NCI-H2196 (cell line): ENCODE measurements at regions not wholly inside any gene's neighbourhood (a gene's known extent, or its start where the extent isn't known, plus 50 kb on each side); places are given as distances from the start of the nearest gene placed in this dataset.
A peak's percentile ranks its signal among the peaks of the same experiment; 100 is the strongest.

Source experiments
- DNase-seq: peaks from one replicate; lab custom pipeline; 2025; ENCODE audit not compliant: unreplicated experiment; lab: John Stamatoyannopoulos, UW

- no peak for DNase-seq
Observed at GRCh38 chr22:48950151-48950915, 877.3 kb downstream of the BRD1 start.

GRCh38 chr22:48949375-48950149 is 878.1 kb downstream of the BRD1 start:
- DNase-seq = no peak

- DNase-seq = no peak
Observed at GRCh38 chr22:48948575-48949170, 879.0 kb downstream of the BRD1 start.

- DNase-seq = no peak
Observed at GRCh38 chr22:48947636-48948035, 880.0 kb downstream of the BRD1 start.

- no peak for DNase-seq
Observed at GRCh38 chr22:48945621-48946458, 881.8 kb downstream of the BRD1 start.

- no peak for DNase-seq
Observed at GRCh38 chr22:48944751-48945620, 882.7 kb downstream of the BRD1 start.

GRCh38 chr22:48944433-48944750 is 883.3 kb downstream of the BRD1 start:
- no peak for DNase-seq

GRCh38 chr22:48943567-48944432 is 883.9 kb downstream of the BRD1 start:
- DNase-seq = peak; percentile 5

- DNase-seq = no peak
Observed at GRCh38 chr22:48942698-48943566, 884.7 kb downstream of the BRD1 start.

GRCh38 chr22:48941903-48942575 is 885.6 kb downstream of the BRD1 start:
- no peak for DNase-seq

- no peak for DNase-seq
Observed at GRCh38 chr22:48941033-48941902, 886.4 kb downstream of the BRD1 start.

GRCh38 chr22:48940266-48941032 is 887.2 kb downstream of the BRD1 start:
- no peak for DNase-seq

- no peak for DNase-seq
Observed at GRCh38 chr22:48939441-48940265, 888.0 kb downstream of the BRD1 start.

- DNase-seq = no peak
Observed at GRCh38 chr22:48938741-48939140, 888.9 kb downstream of the BRD1 start.

GRCh38 chr22:48937032-48937639 is 890.5 kb downstream of the BRD1 start:
- no peak for DNase-seq
